Small intestine (tissue), 7 donors: ENCODE measurements at regions not wholly inside any gene's neighbourhood (a gene's known extent, or its start where the extent isn't known, plus 50 kb on each side); places are given as distances from the start of the nearest gene placed in this dataset.

Experiments used
- DNase-seq, 2 donors: peaks; one replicate each; pipeline versions ENCODE4 v3.0.0 to v3.0.0-alpha.2; 2013
- FAIRE-seq: peaks from 2 replicates; lab custom pipeline; 2012; peaks lifted over from hg19 to GRCh38; lab: Jason Lieb, UNC
- H3K27ac ChIP-seq, 3 donors: one replicate each; pipeline ENCODE4 v1.5.1; 2013; ENCODE audit warnings: low read length in 2 of 3, mild to moderate bottlenecking in 2 of 3, control low read depth in 1 of 3, inconsistent platforms in 1 of 3, low read depth in 1 of 3, moderate library complexity in 1 of 3
- H3K27me3 ChIP-seq, 3 donors: one replicate each; pipeline ENCODE4 v1.6.1; 2013; ENCODE audit warnings: low read length in 3 of 3, inconsistent platforms in 1 of 3; ENCODE audit not compliant: control insufficient read depth in 3 of 3, insufficient read depth in 3 of 3
- H3K36me3 ChIP-seq, 3 donors: one replicate each; pipeline ENCODE4 v1.6.1; 2013; ENCODE audit warnings: low read length in 3 of 3, inconsistent platforms in 1 of 3, low read depth in 1 of 3, mild to moderate bottlenecking in 1 of 3, moderate library complexity in 1 of 3; ENCODE audit not compliant: control insufficient read depth in 3 of 3, insufficient read depth in 2 of 3
- H3K4me1 ChIP-seq, 3 donors: one replicate each; pipeline ENCODE4 v1.6.1; 2013; ENCODE audit warnings: low read length in 2 of 3, inconsistent platforms in 1 of 3, low read depth in 1 of 3, mild to moderate bottlenecking in 1 of 3, moderate library complexity in 1 of 3; ENCODE audit not compliant: control insufficient read depth in 3 of 3, insufficient read depth in 2 of 3
- H3K4me3 ChIP-seq, 3 donors: one replicate each; pipeline ENCODE4 v1.5.1; 2013; ENCODE audit warnings: low read length in 3 of 3, control low read depth in 1 of 3, inconsistent platforms in 1 of 3, low read depth in 1 of 3, mild to moderate bottlenecking in 1 of 3, moderate library complexity in 1 of 3
- H3K9me3 ChIP-seq, 2 donors: one replicate each; pipeline ENCODE4 v1.6.1; 2013; ENCODE audit warnings: low read depth in 1 of 2, low read length in 1 of 2; ENCODE audit not compliant: control insufficient read depth in 2 of 2, insufficient read depth in 1 of 2
- WGBS, 3 donors: extraction: QIAGEN DNeasy Blood & Tissue Kit; methylation state at CpG; one replicate each; pipeline ENCODE4 v1.1.7; 2013; 5-methylcytosine and 5-hydroxymethylcytosine counted together
- donor health status: healthy with polysubstance abuse.
- donor health status: control.
- donor health status: control.
- donor health status: Bipolar disorder and iron deficiency.
- donor health status: healthy.

DNA sequence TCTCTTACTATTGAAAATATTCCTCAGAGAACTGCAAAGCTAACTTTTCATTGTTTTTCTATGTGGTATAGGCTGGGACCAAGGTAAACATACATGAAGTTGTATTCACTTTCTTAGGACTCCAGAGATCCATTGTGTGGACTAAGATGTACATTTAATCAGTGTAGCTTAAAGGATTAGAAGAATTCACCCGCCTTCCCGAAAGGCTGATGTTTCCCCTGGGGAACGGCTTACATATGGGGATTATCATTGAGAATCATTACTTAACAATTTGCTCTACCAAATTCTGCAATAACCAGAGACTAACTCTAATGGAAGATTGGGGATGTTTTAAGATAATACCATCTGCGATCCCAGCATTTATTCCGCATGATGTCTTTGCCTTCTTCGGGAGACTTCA, 257.1 kb upstream of the KIAA1217 start:
- FAIRE-seq (no peak), DNase-seq (no peak)
- Histone ChIP-seq H3K36me3 (no peaks in the 10 kb centered on the region), H3K27ac (no peak overlapping the region), H3K4me1 (no peaks in the 10 kb centered on the region), H3K4me3 (no peak overlapping the region), H3K9me3 (no peaks in the 10 kb centered on the region), H3K27me3 (peaks cover 0 to 2% (median 0%) of the 10 kb centered on the region in 3 donors)
- WGBS, 3 donors, result 77 to 88% (median 84%) methylated on average over 6 of the region's 6 CpGs

DNA sequence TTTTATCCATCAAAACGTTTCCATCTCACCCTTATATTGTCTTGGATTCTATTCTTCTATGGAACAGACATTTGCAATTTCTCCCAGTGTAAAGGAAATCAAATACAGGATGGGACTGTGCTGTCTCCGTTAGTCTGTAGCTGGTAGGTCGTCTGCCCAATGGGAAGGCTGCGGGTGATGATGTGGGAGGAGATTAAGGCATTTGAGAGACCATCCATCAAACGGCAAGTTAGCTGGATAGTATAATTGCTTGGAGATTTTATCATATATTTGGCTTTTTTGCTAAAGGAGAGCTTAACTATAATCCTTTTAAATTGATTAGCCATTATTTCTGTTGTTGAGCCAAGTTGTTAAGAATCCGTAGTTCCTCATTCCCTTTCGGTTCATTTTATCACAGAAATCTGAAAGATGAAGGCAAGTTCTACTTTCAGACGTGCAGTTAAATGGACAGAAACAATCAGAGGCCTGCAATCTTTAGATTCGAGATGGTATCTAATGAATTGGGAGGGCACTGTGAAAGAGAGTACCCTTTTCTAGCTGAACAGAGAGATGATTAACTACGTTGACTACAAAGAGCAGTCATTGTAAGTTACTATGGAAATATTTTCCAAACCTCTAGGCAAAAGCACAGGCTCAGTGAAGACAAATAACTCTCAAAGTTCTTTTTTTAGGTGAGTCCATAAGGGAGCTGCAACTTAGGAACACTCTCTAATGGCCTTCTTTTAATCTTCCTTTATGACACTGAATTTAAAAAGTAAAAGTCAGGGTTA, 253.3 kb upstream of the KIAA1217 start:
- Histone ChIP-seq H3K4me1 (no peaks in the 10 kb centered on the region), H3K27ac (no peak overlapping the region), H3K36me3 (no peaks in the 10 kb centered on the region), H3K27me3 (peaks cover 0 to 4% (median 0%) of the 10 kb centered on the region in 3 donors), H3K4me3 (no peak overlapping the region), H3K9me3 (no peaks in the 10 kb centered on the region)
- FAIRE-seq (no peak), DNase-seq (no peak)
- 40 to 60% (median 51%) methylated on average over 10 of the region's 10 CpGs for WGBS, 3 donors

DNA sequence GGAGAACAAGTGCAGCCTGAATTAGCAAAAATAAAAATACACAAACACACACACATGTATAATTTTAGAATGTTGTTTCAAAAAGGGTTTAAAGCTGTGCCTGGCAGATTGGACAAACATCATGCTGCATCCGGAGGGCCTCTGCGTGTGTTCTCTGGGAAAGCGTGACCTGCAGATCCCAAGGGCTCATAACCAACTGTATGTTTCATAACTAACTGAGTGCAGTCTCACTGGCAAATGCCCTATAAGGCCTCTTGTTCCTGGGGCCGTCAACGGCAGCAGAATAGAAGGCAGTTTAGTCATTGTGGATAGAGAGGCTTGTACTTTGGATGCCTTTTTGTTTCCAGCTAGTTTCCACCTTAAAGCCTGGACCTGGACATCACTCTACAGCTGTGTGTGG, 243.8 kb upstream of the KIAA1217 start:
- DNase-seq, result no peak
- WGBS, 3 donors, result 84 to 92% (median 87%) methylated on average over 5 of the region's 5 CpGs
- Histone ChIP-seq H3K9me3 (peaks cover 0 to 3% of the 10 kb centered on the region in 2 donors), H3K36me3 (no peaks in the 10 kb centered on the region), H3K4me3 (no peak overlapping the region), H3K4me1 (no peaks in the 10 kb centered on the region), H3K27me3 (no peaks in the 10 kb centered on the region), H3K27ac (no peak overlapping the region)
- no peak for FAIRE-seq

DNA sequence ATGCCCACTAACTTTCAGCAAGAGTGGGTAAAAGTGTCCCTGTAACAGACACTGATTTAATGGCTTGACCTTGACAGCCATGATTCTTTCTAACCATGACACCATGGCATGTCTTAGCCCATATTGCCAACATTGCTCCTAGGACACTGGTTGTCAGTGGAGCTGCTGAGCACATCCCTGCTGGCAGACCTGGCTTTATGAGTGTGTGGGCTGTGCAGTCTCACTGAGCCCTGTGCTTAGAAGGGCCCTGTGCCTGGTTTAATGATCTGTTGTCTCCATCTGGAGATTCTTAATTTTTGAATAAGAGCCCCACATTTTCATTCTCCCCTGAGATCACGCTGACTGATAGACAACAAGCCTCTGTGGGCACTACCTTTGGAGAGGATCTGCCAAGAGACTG, 243.1 kb upstream of the KIAA1217 start:
- no peak for DNase-seq
- Histone ChIP-seq H3K27me3 (no peaks in the 10 kb centered on the region), H3K4me1 (no peaks in the 10 kb centered on the region), H3K9me3 (peaks cover 0 to 3% of the 10 kb centered on the region in 2 donors), H3K36me3 (no peaks in the 10 kb centered on the region), H3K27ac (no peak overlapping the region), H3K4me3 (no peak overlapping the region)
- no peak for FAIRE-seq
- 76 to 93% (median 86%) methylated on average over 1 of the region's 1 CpG for WGBS, 3 donors

DNA sequence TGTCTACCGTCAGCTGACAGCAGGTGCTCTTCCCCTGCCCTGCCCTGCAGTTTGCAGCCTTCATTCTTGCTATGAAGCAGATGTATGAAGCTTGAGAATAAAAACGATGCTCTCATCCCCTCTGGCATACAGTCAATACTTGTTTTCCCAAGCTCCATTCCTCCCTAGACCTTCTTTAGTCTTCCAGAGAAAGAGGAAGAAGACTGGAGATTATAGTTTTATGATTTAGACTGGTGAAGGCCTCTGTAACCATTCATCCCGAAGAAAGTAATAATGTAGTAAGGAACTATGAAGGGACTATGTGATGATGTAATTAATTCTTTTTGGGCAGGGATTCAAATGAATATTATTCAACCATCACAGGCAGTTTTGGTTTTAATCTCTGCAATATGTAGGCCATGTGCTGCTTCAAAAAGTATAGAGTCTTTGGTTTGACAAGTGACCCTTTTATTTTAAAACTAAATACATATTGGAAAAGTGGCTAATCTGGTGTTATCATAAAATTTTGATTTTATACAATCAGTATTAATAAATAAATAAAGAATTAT, 242.4 kb upstream of the KIAA1217 start:
- H3K27me3 ChIP-seq, result no peaks in the 10 kb centered on the region

DNA sequence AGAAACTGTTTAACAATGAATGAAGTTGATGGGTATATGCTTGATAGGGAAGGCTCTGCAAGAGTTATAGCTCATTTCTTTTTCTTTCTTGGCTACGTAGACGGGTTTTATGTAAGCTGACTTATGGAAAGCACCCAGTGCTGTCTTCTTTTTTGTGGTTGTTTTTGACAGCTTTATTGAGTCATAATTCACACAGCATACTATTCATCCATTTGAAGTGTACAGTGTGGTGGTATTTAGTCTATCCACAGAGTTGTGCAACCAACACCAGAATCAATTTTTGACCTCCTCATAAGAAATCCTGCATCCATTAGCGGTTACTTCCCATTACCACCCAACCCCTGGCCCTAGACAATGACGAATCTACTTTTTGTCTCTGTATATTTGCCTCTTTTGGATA, 240.6 kb upstream of the KIAA1217 start:
- no peaks in the 10 kb centered on the region for H3K4me1 ChIP-seq
- no peak overlapping the region for H3K4me3 ChIP-seq
- no peak for DNase-seq
- WGBS, 3 donors, result 53 to 73% (median 59%) methylated on average over 4 of the region's 4 CpGs
- FAIRE-seq, result no peak
- H3K9me3 ChIP-seq, result peaks cover 0 to 3% of the 10 kb centered on the region in 2 donors
- H3K36me3 ChIP-seq, result no peaks in the 10 kb centered on the region
- H3K27ac ChIP-seq, result no peak overlapping the region
- H3K27me3 ChIP-seq, result no peaks in the 10 kb centered on the region

More for the DNA sequence above, 242.4 kb upstream of the KIAA1217 start:
- DNase-seq, result no peak
- no peak overlapping the region for H3K4me3 ChIP-seq
- H3K36me3 ChIP-seq, result no peaks in the 10 kb centered on the region
- H3K27ac ChIP-seq, result no peak overlapping the region
- no peak for FAIRE-seq
- WGBS, 3 donors, result 63 to 64% (median 64%) methylated on average over 3 of the region's 3 CpGs
- H3K4me1 ChIP-seq, result no peaks in the 10 kb centered on the region
- H3K9me3 ChIP-seq, result peaks cover 0 to 3% of the 10 kb centered on the region in 2 donors

DNA sequence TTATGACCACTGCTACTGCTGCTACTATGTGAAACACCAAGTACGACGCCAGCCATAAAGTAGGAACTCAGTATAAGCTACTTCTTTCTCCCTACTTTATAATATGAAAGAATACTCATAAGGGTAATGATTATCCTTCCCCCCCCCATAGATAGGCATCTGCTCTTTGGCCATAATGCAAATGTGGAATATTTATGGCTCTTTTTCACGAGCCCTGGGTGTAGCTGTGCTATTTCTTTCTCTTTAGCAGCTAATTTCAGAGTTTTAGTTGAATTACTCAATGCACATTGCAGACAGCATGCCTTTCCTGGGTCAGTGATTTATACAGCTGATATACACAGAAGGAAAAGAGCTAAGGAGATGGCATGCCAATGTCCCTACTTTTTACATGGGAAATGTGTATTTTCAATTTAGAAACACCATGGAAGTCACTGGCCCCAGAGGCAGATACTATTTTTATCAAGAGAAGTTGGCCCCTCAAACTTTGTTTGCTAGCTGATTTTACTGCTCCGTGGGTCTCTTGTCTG, 234.1 kb upstream of the KIAA1217 start:
- Histone ChIP-seq H3K9me3 (peaks cover 0 to 1% of the 10 kb centered on the region in 2 donors), H3K27ac (peak overlapping the region in 1 of 3 donors; percentile 69), H3K4me3 (no peak overlapping the region), H3K27me3 (no peaks in the 10 kb centered on the region), H3K36me3 (no peaks in the 10 kb centered on the region), H3K4me1 (peaks cover 0 to 10% (median 0%) of the 10 kb centered on the region in 3 donors)
- 14 to 56% (median 38%) methylated on average over 4 of the region's 4 CpGs for WGBS, 3 donors
- FAIRE-seq (no peak), DNase-seq (peak; percentile 25 to 81)

DNA sequence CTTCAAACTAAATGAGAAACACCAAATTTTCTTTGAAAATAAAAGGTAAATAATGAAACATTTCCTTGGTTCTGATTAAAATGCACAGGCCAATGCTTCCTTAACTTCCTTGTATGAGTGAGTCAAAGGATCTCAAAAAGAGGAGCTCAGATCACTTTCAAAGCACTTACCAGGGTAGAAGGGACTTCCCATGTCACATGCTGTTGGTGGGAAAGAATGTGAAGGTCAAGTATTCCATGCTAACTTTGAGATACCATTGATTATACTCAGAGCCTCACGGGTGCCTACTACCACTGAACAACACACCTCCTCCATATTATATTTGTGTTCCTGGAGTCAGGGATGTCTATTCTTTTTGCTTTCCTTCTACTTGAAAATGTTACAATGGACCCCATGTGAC, 233.5 kb upstream of the KIAA1217 start:
- DNase-seq (peak in 1 of 2 donors; percentile 44), FAIRE-seq (no peak)
- Histone ChIP-seq H3K9me3 (no peaks in the 10 kb centered on the region), H3K27ac (peak overlapping the region in 1 of 3 donors; percentile 69), H3K27me3 (no peaks in the 10 kb centered on the region), H3K4me1 (peaks cover 0 to 10% (median 0%) of the 10 kb centered on the region in 3 donors), H3K4me3 (no peak overlapping the region), H3K36me3 (no peaks in the 10 kb centered on the region)
- WGBS, 3 donors, result 63 to 73% (median 71%) methylated on average over 1 of the region's 1 CpG
